HFF-Myc (cell line): ENCODE measurements at regions not wholly inside any gene's neighbourhood (a gene's known extent, or its start where the extent isn't known, plus 50 kb on each side); places are given as distances from the start of the nearest gene placed in this dataset.

ENCODE experiments used
- DNase-seq: peaks from one replicate; pipeline ENCODE4 v3.0.0-alpha.2; 2011; ENCODE audit warnings: low read depth; ENCODE audit errors: extremely low read depth
- H3K4me3 ChIP-seq: replicated peaks from 2 replicates; pipeline ENCODE4 v1.5.1; 2011; ENCODE audit warnings: low read depth, mild to moderate bottlenecking, control low read depth, low read length
- TF ChIP-seq, protein P1 (sequence below): IDR thresholded peaks from 2 replicates; pipeline ENCODE4 v1.5.1; 2012; ENCODE audit warnings: mild to moderate bottlenecking, low read depth, low read length, control low read depth; ENCODE audit errors: missing control alignments

DNA sequence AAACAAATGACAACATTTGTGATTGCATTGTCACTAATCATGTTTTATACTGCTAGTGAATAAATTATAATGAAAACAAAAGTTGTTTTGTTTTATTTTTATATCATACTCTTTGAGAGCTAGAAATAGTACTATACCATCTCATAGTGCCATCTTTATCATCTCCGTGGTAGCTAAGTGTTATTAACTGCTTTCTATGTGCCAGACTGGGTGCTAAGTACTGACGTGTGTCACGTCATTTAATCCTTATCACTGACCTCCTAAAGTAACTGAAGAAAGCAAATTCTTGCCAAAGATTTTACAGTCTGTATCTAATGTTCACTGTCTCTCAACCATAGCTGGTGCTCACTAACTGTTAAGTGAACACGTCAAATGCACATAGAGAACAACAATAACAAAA lies 99.5 kb upstream of the CNTN3 start:
- DNase-seq, result no peak
- H3K4me3 ChIP-seq, result no peak overlapping the region
- TF ChIP-seq, protein P1, sequence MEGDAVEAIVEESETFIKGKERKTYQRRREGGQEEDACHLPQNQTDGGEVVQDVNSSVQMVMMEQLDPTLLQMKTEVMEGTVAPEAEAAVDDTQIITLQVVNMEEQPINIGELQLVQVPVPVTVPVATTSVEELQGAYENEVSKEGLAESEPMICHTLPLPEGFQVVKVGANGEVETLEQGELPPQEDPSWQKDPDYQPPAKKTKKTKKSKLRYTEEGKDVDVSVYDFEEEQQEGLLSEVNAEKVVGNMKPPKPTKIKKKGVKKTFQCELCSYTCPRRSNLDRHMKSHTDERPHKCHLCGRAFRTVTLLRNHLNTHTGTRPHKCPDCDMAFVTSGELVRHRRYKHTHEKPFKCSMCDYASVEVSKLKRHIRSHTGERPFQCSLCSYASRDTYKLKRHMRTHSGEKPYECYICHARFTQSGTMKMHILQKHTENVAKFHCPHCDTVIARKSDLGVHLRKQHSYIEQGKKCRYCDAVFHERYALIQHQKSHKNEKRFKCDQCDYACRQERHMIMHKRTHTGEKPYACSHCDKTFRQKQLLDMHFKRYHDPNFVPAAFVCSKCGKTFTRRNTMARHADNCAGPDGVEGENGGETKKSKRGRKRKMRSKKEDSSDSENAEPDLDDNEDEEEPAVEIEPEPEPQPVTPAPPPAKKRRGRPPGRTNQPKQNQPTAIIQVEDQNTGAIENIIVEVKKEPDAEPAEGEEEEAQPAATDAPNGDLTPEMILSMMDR, result no peak

DNA sequence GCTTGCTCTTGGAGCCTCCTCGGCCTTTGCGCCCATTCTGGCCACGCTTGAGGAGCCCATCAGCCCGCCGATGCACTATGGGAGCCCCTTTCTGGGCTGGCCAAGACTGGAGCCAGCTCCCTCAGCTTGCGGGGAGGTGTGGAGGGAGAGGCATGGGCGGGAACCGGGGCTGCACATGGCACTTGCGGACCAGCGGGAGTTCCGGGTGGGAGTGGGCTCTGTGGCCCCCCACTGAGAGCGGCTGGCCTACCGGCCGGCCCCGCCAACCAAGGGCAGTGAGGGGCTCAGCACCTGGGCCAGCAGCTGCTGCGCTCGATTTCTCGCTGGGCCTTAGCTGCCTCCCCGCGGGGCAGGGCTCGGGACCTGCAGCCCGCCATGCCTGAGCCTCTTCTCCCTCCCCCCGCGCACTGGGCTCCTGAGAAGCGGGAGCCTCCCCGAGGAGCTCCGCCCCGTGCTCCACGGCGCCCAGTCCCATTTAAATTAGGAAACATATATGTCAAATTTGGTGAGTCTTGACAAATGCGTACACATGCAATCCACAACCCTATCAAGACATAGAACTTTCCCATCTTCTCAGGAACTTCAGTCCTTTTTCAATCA lies 97.6 kb upstream of the CNTN3 start:
- DNase-seq, result no peak
- H3K4me3 ChIP-seq, result no peak overlapping the region
- TF ChIP-seq, protein P1, result no peak

DNA sequence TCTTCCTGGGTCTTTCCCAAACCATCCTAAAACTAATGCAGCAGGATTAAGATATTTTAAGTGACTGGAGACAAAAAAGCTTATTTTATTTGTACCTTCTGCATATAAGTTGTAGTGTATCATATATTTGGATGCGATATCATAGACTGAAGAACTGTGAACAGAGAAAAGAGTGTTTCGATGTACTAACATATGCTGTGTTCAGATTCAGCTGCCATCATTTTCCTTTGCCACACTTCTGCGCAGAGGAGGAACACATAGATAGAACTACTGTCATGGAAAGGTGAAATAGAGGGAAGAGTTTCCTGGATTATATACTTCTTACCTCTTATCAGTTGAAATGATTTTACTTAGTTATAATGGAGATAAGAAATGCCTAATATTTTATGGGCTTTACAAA lies 95.5 kb upstream of the CNTN3 start:
- TF ChIP-seq, protein P1, result no peak
- DNase-seq, result no peak
- H3K4me3 ChIP-seq, result no peak overlapping the region

DNA sequence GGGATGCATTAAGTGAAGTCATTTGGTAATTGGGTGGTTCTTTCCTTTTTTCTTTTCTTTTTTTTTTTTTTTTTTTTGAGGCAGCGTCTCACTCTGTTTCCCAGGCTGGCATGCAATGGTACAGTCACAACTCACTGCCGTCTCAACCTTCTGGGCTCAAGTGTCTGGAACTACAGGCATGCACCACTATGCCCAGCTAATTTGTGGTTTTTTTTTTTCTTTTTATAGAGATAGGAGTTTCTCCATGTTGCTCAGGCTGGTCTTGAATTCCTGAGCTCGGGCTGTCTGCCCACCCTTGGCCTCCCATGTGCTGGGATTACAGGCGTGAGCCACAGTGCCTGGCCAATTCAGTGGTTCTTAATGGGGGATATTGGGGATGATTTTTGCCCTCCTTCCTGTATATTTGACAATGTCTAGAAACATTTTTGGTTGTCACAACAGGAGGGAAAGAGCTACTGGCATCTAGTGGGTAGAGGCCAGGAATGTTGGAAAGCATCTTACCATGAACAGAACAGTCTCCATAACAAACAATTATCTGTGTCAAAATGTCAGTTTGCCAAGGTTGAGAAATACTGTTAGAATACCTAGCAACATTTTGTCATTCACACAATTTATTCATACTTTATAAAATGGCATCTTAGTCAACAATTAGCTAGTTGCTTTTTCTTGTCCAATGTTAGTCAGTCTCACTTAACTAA lies 79.4 kb upstream of the CNTN3 start:
- TF ChIP-seq, protein P1, result no peak
- DNase-seq, result no peak
- no peak overlapping the region for H3K4me3 ChIP-seq

DNA sequence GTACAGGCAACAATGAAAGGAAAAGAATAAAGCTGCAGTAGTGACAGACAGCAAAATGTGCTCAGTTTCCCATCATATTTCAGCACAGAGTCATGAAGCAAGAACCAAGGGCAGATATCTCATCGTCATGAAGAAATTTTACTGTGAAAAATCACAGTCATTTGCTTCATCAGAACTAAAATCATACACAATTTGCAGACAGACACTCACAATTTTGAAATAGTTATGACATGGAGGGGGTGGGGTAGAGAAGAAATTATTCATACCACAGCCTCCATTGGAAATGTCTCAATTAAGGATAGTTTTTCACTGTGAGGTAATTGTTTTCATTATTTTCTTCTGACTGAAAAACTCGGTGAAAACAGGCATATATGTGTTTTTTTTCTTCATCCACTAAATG lies 78.8 kb upstream of the CNTN3 start:
- no peak for DNase-seq

DNA sequence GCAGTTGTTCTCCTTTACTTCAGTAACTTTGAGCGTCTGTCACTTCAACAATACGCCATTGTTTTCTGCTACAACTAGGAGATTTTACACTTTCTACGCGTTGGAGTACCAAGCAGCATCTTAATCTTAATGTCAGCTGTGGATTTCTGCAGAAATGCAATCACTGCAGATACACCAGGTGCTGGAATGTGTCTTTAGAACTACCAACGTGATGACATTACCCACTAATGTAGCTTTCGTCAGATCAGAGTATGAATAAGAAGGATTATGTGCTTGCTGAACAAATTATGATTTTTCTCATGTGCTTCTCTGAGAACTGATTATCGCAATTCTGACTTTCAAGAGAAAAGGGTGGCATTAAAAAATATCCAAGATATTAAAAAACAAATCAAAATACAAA lies 77.5 kb upstream of the CNTN3 start:
- DNase-seq, result no peak
- TF ChIP-seq, protein P1, result no peak
- H3K4me3 ChIP-seq, result no peak overlapping the region

More for the DNA sequence above, 78.8 kb upstream of the CNTN3 start:
- TF ChIP-seq, protein P1, result no peak
- H3K4me3 ChIP-seq, result no peak overlapping the region
